ENCODE measurements at regions not wholly inside any gene's neighbourhood (a gene's known extent, or its start where the extent isn't known, plus 50 kb on each side); places are given as distances from the start of the nearest gene placed in this dataset.
"Not testable (repeated sequence)": the region's sequence is repeated elsewhere in the genome, so short reads cannot be mapped to it uniquely, and the experiment has no call there.

GRCh38 chr1:187790724-187791123, 962.0 kb downstream of the PLA2G4A start:
- no peak for DNase-seq (ENCODE audit: low read depth in 2 of 3, low spot score in 1 of 3)

- no peak for DNase-seq (ENCODE audit: low read depth in 2 of 3, low spot score in 1 of 3)
Observed at GRCh38 chr1:187794561-187794960, 965.8 kb downstream of the PLA2G4A start.

- no peak for DNase-seq (ENCODE audit: low read depth in 2 of 3, low spot score in 1 of 3)
Observed at GRCh38 chr1:187809549-187809948, 980.8 kb downstream of the PLA2G4A start.

GRCh38 chr1:187816646-187817045, 987.9 kb downstream of the PLA2G4A start:
- DNase-seq (ENCODE audit: low read depth in 2 of 3, low spot score in 1 of 3), result no peak

- DNase-seq (ENCODE audit: low read depth in 2 of 3, low spot score in 1 of 3), result no peak
Observed at GRCh38 chr1:187817782-187818181, 989.0 kb downstream of the PLA2G4A start.

- DNase-seq (ENCODE audit: low read depth in 2 of 3, low spot score in 1 of 3), result no peak
Observed at GRCh38 chr1:187819086-187819485, 990.3 kb downstream of the PLA2G4A start.

- DNase-seq (ENCODE audit: low read depth in 2 of 3, low spot score in 1 of 3), result no peak
Observed at GRCh38 chr1:187836557-187836956, 1007.8 kb downstream of the PLA2G4A start.

- no peak for DNase-seq (ENCODE audit: low read depth in 2 of 3, low spot score in 1 of 3)
Observed at GRCh38 chr1:187837787-187838186, 1009.0 kb downstream of the PLA2G4A start.

- no peak for DNase-seq (ENCODE audit: low read depth in 2 of 3, low spot score in 1 of 3)
Observed at GRCh38 chr1:187838335-187839293, 1009.9 kb downstream of the PLA2G4A start.

GRCh38 chr1:187839873-187840272, 1011.1 kb downstream of the PLA2G4A start:
- DNase-seq (ENCODE audit: low read depth in 2 of 3, low spot score in 1 of 3), result no peak

GRCh38 chr1:187840557-187840956, 1011.8 kb downstream of the PLA2G4A start:
- no peak for DNase-seq (ENCODE audit: low read depth in 2 of 3, low spot score in 1 of 3)

- DNase-seq (ENCODE audit: low read depth in 2 of 3, low spot score in 1 of 3), result no peak
Observed at GRCh38 chr1:187842406-187843165, 1013.8 kb downstream of the PLA2G4A start.

- no peak for DNase-seq (ENCODE audit: low read depth in 2 of 3, low spot score in 1 of 3)
Observed at GRCh38 chr1:187844313-187844712, 1015.6 kb downstream of the PLA2G4A start.

- no peak for DNase-seq (ENCODE audit: low read depth in 2 of 3, low spot score in 1 of 3)
Observed at GRCh38 chr1:187847531-187847930, 1018.8 kb downstream of the PLA2G4A start.

- no peak for DNase-seq (ENCODE audit: low read depth in 2 of 3, low spot score in 1 of 3)
Observed at GRCh38 chr1:187848321-187848720, 1019.6 kb downstream of the PLA2G4A start.

- not testable (repeated sequence) for DNase-seq (ENCODE audit: low read depth in 2 of 3, low spot score in 1 of 3)
Observed at GRCh38 chr1:187850146-187850545, 1021.4 kb downstream of the PLA2G4A start.

GRCh38 chr1:187853505-187853904, 1024.8 kb downstream of the PLA2G4A start:
- no peak for DNase-seq (ENCODE audit: low read depth in 2 of 3, low spot score in 1 of 3)

GRCh38 chr1:187854457-187854856, 1025.7 kb downstream of the PLA2G4A start:
- DNase-seq (ENCODE audit: low read depth in 2 of 3, low spot score in 1 of 3), result no peak

- no peak for DNase-seq (ENCODE audit: low read depth in 2 of 3, low spot score in 1 of 3)
Observed at GRCh38 chr1:187862506-187862905, 1033.8 kb downstream of the PLA2G4A start.

- DNase-seq (ENCODE audit: low read depth in 2 of 3, low spot score in 1 of 3), result no peak
Observed at GRCh38 chr1:187870552-187870951, 1041.8 kb downstream of the PLA2G4A start.

GRCh38 chr1:187871177-187871845, 1042.6 kb downstream of the PLA2G4A start:
- no peak for DNase-seq (ENCODE audit: low read depth in 2 of 3, low spot score in 1 of 3)

- DNase-seq (ENCODE audit: low read depth in 2 of 3, low spot score in 1 of 3), result no peak
Observed at GRCh38 chr1:187872550-187872949, 1043.8 kb downstream of the PLA2G4A start.

Data from stimulated activated CD4-positive, alpha-beta T cell treated with anti-CD3 and anti-CD28 coated beads, Interleukin-12 subunit alpha, Interleukin-12 subunit beta, amount 100 ng/mL, for 48 hours (primary cell).